COLO829 (cell line): ENCODE measurements at regions not wholly inside any gene's neighbourhood (a gene's known extent, or its start where the extent isn't known, plus 50 kb on each side); places are given as distances from the start of the nearest gene placed in this dataset.

Experiments used
- DNase-seq: peaks from one replicate; pipeline ENCODE4 v3.0.0; 2012; ENCODE audit warnings: low spot score

DNA sequence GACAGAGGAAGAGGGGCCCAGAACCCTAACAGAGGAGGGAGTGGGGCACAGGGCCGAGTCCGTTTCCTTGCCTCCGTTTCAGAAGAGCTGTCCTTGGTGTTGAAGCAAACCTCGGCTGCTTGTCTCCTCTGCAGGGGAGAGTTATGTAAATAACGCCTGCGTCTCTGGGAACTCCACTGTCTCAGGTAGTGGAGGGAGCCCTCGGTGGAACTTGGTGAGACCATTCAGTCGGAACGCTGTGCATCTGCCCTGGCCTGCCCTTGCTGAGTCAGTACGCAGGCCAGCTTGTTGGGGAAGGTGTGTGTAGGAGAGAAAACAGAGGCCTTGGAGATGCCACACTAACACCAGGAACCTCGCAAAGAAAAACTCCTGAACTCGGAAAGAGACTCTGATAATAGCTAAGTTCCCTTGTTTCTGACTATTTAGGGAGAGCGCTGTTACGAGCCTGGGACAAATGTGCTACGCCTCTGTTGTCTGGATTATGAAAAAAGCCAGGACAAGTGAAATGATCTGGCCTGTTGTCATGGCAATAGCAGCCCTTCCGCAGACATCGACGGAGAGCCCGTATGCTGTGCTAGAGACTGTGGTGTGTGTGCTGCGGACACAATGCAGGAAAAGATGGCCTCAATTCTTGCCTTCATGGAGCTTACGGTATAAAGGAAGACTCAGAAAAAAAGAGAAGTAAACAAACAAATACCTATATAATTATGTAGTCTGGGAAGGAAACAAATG is 94.6 kb upstream of the AKT3 start:
- DNase-seq = no peak

DNA sequence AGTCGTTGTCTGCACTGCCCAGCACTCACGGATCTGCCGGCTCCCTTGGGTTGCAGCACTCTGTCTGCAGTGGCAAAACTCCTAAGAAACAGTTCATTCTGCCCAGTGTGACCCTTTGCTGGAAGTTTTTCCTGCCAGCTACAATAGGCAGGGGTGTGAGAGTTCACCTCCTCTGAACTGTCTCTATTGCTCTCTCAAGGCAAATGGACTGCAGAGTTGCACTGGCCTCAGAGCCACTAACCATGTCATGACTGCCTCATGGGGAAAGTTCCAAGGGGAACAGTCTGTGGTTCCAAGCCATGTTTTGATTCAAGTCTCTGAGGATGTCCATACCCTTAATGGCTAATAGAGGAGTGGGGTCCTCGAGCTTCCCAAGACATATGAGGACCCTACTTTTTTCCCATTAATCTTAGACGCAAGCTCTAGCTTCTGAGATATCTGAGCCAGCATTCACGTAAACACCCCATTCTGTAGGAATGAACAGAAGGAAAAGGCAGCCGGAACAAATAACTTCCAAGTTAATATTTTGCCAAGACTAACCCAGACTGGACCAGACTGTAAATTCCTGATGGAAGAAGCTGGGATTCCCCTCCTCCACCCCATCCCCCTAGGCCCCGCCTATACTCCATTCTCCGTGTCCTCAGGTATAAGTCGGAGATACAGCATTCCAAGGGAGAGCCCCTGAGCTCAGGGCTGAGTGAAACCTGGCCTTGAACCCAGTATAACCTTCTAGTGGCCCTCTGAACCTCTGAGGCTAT is 93.8 kb upstream of the AKT3 start:
- no peak for DNase-seq

- DNase-seq = no peak
These were observed 92.4 kb upstream of the AKT3 start for GRCh38 chr1:243942196-243943150.

- DNase-seq = no peak
These were observed 90.4 kb upstream of the AKT3 start for GRCh38 chr1:243940451-243940850.

- DNase-seq = no peak
These were observed 89.3 kb upstream of the AKT3 start for GRCh38 chr1:243939167-243939848.

- DNase-seq = no peak
These were observed 88.2 kb upstream of the AKT3 start for GRCh38 chr1:243938208-243938607.

- DNase-seq = no peak
These were observed 83.5 kb upstream of the AKT3 start for GRCh38 chr1:243933495-243933894.

GRCh38 chr1:243931957-243932356 is 81.9 kb upstream of the AKT3 start:
- DNase-seq = no peak

DNA sequence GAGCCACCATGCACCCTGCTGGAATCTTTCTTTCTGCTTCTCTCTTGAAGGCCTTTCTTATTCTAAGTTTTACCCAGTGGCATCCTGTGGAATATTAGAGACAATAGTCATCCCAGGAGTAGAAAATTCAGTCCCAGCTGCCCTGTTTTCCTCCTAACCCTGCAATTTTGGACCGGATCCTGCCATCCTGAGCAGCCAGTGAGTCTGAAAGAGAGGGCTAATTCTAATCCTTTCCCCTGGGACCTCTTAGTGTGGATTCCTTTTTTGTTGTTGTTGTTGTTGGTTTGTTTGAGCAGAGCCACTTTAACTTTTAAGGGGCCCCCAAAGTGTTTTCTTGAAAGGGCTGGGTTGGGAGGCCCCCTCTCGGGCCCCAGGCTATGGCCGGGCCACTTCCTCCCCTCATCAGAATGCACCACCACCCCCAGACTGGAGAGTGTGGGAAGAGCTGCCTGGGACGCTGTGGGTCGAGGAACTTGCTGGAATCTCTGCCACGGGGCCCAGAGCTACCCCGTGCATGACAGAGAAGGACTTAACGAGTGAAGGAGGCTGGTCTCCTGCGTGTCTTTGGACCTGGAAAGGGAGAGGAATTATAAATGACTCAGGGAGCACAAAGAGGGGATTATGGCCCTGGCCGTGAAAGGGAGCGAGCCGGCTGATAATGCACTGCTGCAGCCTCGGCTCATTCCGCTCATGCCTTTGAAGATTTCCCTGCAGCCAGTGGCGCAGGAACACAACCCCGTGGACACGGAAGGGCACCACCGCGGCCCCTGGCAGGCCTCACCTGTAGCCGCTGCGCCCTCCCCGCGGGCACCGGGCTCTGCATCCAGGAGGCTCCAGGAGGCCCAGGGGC is 81.0 kb upstream of the AKT3 start:
- no peak for DNase-seq

DNA sequence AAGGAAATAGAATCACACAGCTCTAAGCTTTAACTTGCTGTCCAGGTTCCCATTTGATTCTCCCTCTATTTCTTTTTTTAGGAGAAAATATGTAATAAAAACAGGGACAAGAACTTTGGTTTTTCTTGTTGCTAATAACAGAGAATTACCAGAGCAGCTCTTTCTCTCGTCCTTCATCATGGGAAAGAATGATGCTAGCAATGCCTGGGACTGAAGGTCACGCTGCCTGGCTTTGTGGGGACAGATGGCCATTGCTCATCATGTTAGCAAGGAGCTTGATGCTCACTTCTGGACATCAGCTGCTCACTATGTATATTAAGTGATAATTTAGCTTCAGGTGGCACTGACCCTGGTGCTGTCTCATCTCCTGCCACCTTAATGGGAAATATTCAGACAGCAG is 77.3 kb upstream of the AKT3 start:
- DNase-seq = no peak

- DNase-seq = no peak
These were observed 76.8 kb upstream of the AKT3 start for GRCh38 chr1:243926803-243927245.

DNA sequence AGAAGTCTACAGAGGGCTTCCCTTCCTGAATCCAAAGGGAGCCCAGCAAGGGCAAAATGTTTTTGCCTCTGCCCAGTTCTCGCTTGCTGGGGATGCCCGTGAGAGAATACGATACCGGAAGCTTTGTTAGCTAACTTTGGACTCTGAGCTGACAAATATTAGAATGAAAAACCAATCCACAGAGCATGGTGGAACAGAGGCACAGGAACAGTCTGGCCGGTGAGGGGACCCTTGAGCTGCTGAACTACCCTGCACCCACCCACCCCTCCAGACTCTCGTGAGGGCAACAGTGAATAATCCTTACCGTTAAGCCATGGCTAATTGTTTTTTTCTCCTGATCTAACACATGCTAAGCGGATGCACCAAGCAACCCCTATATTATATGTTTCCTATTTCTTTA is 76.3 kb upstream of the AKT3 start:
- no peak for DNase-seq

DNA sequence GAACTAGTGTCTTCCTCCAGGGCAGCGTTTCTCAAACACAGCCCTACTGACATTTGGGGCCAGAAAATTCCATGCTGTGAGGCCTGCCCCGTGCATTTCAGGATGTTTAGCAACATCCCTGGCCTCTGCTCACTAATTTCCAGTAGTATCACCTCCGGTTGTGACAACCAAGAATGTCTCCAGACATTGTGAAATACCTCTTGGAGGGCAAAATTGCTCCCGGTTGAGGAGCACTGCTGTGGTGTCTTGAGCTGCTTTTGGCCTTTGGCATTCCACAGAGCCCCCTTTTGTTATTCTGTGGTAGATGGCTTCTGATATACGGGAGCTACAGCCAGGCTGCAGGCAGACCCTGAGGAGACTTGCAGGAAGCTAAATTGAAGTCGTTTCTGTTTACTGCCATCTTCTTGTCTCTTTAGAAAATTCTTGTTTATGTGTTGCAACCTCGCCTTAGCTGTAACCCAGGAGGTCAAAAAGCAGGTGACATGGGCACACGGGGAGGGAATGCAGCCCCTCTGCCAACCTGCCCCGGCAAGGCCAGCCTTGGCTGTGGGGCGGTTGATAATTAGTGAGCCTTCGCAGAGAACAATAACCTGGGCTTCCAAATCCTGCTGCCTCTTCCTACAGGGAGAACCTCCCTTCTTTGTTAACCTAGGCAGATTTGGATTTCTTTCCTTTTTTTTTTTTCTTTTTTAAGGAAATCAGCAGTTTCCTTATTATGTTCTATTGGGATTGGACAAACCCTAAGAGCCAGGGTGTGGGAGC is 74.7 kb upstream of the AKT3 start:
- DNase-seq = no peak

DNA sequence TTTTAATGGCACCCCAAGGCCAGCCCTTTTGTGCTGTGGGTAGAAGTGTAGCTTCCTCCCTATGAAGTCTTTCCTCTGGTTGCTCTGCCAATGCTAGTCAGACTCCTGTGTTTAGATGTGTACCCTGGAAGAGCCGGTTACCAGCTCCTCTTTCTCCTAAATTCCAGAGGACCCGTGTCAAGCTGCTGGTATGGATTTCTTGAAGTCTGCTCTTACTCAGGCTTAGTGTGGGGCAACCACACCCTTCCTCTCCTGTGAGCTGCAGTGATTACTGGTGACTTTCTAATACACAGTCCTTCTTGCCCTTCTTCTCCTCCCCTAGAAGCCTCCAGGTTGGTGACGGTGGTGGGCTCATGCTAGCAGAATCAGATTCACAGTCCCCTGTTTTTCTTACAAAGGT is 74.1 kb upstream of the AKT3 start:
- DNase-seq = no peak

DNA sequence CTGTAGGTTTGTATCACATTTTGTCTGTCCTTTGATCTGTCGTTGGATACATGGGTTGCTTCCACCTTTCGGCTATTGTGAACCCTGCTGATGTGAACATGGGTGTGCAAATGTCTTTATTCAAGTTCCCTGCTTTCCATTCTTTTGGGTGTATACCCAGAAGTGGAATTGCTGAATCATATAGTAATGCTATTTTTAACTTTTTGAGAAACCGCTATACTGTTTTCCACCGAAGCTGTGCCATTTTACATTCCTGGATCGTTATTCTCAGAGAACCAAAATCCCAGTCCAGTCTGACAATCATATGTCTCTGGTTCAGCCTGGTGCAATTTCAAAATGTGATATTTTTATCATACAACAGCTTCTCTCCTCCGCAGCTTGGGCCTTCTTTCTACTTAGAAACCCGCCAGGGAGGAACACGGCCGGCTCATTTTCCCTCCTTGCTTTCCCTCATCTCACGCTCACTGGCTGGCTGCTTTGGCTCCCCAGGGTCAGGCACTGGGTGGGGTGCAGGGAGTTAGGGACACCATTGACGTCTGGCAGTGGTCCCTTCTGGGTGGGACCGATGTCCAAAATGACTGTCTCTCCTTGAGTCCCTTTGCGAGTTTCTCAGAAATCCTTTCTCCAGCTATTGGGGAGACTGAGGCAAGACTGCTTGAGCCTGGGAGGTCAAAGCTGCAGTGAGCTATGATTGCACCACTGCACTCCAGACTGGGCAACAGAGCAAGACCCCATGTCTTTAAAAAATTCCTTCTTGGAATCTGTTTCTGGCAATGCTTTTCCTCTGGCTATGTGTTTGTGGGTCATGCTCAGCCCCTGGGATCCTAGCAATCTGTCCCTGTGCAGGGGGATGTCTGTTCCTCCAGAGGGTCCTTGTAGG is 73.5 kb upstream of the AKT3 start:
- DNase-seq = no peak

GRCh38 chr1:243921111-243921510 is 71.1 kb upstream of the AKT3 start:
- DNase-seq = no peak

- no peak for DNase-seq
These were observed 68.0 kb upstream of the AKT3 start for GRCh38 chr1:243917863-243918565.

DNA sequence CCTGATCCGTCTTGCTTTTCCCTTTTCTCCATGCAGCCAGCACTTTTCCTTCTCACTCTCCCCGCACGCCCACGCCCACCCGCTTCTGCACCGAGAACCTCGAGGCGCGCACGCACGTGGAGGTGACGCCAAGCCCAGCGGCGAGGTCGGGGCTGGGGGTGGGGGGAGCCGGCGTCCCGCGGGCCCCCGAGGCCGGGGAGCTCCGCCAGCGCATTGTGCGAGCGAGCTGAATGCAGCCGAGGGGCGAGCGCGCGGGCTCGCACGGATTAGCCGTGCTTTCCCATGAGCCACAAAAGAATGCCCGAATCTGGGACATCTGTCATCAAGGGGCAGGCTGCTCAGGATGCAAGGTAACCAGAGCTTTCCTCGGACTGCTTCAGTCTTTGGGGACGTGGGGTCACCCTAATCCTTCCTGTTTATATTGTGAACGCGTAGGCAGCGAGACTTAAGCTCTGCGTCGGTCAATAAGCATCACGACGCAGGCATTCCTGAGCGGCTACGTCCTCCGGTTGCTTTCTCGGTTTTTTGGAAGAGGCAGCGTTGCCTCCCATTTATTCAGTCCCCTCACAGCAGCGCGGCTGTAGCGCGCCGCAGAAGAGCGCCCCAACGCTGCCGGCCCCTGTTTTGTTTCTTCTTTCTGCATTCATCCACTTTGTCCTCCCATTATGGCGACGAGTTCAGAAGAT is 67.3 kb upstream of the AKT3 start:
- DNase-seq = no peak
